Fibroblast of pulmonary artery (primary cell): ENCODE measurements at regions not wholly inside any gene's neighbourhood (a gene's known extent, or its start where the extent isn't known, plus 50 kb on each side); places are given as distances from the start of the nearest gene placed in this dataset.

Experiments
- DNase-seq: peaks from one replicate; pipeline ENCODE4 v3.0.0-alpha.2; 2010; ENCODE audit warnings: low read depth
- H3K4me3 ChIP-seq: replicated peaks from 2 replicates; pipeline ENCODE4 v1.5.1; 2011; ENCODE audit warnings: low read depth, mild to moderate bottlenecking, control low read depth, low read length, moderate library complexity
- TF ChIP-seq, protein P1 (sequence below): IDR thresholded peaks from 2 replicates; pipeline ENCODE4 v1.5.1; 2011; ENCODE audit warnings: mild to moderate bottlenecking, control low read depth, low read length, inconsistent platforms; ENCODE audit errors: missing control alignments

- TF ChIP-seq, protein P1, sequence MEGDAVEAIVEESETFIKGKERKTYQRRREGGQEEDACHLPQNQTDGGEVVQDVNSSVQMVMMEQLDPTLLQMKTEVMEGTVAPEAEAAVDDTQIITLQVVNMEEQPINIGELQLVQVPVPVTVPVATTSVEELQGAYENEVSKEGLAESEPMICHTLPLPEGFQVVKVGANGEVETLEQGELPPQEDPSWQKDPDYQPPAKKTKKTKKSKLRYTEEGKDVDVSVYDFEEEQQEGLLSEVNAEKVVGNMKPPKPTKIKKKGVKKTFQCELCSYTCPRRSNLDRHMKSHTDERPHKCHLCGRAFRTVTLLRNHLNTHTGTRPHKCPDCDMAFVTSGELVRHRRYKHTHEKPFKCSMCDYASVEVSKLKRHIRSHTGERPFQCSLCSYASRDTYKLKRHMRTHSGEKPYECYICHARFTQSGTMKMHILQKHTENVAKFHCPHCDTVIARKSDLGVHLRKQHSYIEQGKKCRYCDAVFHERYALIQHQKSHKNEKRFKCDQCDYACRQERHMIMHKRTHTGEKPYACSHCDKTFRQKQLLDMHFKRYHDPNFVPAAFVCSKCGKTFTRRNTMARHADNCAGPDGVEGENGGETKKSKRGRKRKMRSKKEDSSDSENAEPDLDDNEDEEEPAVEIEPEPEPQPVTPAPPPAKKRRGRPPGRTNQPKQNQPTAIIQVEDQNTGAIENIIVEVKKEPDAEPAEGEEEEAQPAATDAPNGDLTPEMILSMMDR: no peak
- H3K4me3 ChIP-seq: no peak overlapping the region
- DNase-seq: no peak
These were observed 67.8 kb upstream of the TBX5 start for GRCh38 chr12:114473717-114474116.

DNA sequence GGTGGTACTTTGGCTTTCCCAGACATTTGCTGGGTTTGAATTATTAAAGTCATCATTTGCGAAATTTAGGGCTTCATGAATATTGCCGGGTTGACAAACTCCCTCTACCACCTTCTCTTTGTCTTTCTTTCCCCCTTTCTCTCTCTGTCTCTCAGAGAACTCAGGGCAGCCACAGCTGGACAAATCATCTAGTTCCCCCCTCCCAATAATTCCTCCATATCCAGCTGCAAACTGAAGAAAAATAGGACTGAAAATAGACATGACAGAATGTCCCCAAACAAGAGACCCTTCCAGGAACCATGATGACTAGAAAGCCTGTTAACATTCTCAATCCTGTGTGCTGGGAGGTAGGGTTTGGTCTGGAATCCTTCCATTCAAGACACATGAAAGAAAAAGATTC is 67.1 kb upstream of the TBX5 start:
- no peak for DNase-seq
- TF ChIP-seq, protein P1: no peak
- no peak overlapping the region for H3K4me3 ChIP-seq

- no peak for DNase-seq
- H3K4me3 ChIP-seq: no peak overlapping the region
- TF ChIP-seq, protein P1: no peak
These were observed 51.7 kb upstream of the TBX5 start for GRCh38 chr12:114457620-114458019.
